Transverse colon (tissue), 4 donors: ENCODE measurements at regions not wholly inside any gene's neighbourhood (a gene's known extent, or its start where the extent isn't known, plus 50 kb on each side); places are given as distances from the start of the nearest gene placed in this dataset.

Experiments used
- EP300 ChIP-seq: sonication (generic); formaldehyde crosslinking; IDR thresholded peaks from one replicate; pipeline ENCODE4 v1.6.1; 2017; ENCODE audit warnings: antibody characterized with exemption, low read depth
- POLR2A ChIP-seq: fragments of 450-650 bp; IDR thresholded peaks from one replicate; pipeline ENCODE4 v1.6.1; 2016; ENCODE audit warnings: antibody characterized with exemption, mild to moderate bottlenecking, moderate library complexity
- POLR2AphosphoS5 ChIP-seq, 3 donors: sonication (generic); formaldehyde crosslinking; IDR thresholded peaks; one replicate each; pipeline ENCODE4 v1.6.1; 2016; ENCODE audit warnings: antibody characterized with exemption in 3 of 3
- TF ChIP-seq, protein P1 (sequence below), 5 experiments: fragments of 200-600 bp in 3 of 5; fragments of 450-650 bp in 2 of 5; sonication (generic) in 3 of 5; IDR thresholded peaks; 1 replicate in 2 of 5; 2 replicates in 3 of 5; pipeline ENCODE4 v1.5.1; 2016 to 2017; ENCODE audit warnings: antibody characterized with exemption in 5 of 5, inconsistent platforms in 3 of 5, mild to moderate bottlenecking in 2 of 5, moderate library complexity in 1 of 5

DNA sequence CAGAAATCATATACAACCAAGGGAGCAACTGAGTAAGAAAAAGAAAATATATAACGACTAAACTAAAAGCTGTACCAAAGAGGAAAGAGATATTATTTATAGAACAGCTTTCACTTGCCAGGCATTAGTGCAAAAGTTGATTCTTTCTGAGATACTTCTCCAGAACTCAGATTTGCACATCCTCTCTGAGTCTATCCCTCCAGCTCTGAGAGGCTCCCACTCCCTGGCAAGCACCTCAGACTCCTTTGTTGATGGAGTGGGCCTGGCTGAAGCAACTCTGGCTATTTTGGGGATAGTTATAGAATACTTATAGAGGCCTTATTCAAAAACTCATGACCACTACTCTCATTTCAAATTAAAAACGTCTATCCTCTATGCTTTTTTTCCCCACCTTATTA is 501.6 kb upstream of the TNP1 start:
- TF ChIP-seq, protein P1, sequence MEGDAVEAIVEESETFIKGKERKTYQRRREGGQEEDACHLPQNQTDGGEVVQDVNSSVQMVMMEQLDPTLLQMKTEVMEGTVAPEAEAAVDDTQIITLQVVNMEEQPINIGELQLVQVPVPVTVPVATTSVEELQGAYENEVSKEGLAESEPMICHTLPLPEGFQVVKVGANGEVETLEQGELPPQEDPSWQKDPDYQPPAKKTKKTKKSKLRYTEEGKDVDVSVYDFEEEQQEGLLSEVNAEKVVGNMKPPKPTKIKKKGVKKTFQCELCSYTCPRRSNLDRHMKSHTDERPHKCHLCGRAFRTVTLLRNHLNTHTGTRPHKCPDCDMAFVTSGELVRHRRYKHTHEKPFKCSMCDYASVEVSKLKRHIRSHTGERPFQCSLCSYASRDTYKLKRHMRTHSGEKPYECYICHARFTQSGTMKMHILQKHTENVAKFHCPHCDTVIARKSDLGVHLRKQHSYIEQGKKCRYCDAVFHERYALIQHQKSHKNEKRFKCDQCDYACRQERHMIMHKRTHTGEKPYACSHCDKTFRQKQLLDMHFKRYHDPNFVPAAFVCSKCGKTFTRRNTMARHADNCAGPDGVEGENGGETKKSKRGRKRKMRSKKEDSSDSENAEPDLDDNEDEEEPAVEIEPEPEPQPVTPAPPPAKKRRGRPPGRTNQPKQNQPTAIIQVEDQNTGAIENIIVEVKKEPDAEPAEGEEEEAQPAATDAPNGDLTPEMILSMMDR (IDR thresholded peaks at IDR 0.05): no peak
- no peak for TF ChIP-seq POLR2A
- no peak for TF ChIP-seq POLR2AphosphoS5 (IDR thresholded peaks at IDR 0.05)
- TF ChIP-seq EP300: no peak
